ENCODE measurements at regions not wholly inside any gene's neighbourhood (a gene's known extent, or its start where the extent isn't known, plus 50 kb on each side); places are given as distances from the start of the nearest gene placed in this dataset.

- ATAC-seq (no peak), DNase-seq (no peak)
- TF ChIP-seq CTCF (IDR thresholded peaks at IDR 0.05), result no peak
- no peak overlapping the region for H3K4me3 ChIP-seq
- intact Hi-C loops (cut with DNase I, micrococcal nuclease), result no loop called here
- H3K4me1 ChIP-seq (ENCODE audit: low read depth), result no peaks in the 10 kb centered on the region
- no peaks in the 10 kb centered on the region for H3K9me3 ChIP-seq
- no peaks in the 10 kb centered on the region for H3K36me3 ChIP-seq (ENCODE audit: low read depth)
These were observed 483.8 kb downstream of the TFEC start for GRCh38 chr7:115546790-115547189.

- H3K4me1 ChIP-seq (ENCODE audit: low read depth), result no peaks in the 10 kb centered on the region
- DNase-seq, result no peak
- H3K9me3 ChIP-seq, result no peaks in the 10 kb centered on the region
- no peak overlapping the region for H3K4me3 ChIP-seq
- H3K36me3 ChIP-seq (ENCODE audit: low read depth), result no peaks in the 10 kb centered on the region
- ATAC-seq, result no peak
- TF ChIP-seq CTCF (IDR thresholded peaks at IDR 0.05), result no peak
- intact Hi-C loops (cut with DNase I, micrococcal nuclease), result no loop called here
These were observed 496.8 kb downstream of the TFEC start for GRCh38 chr7:115533785-115534184.

GRCh38 chr7:115526278-115526677 lies 504.3 kb downstream of the TFEC start:
- H3K4me3 ChIP-seq, result no peak overlapping the region
- intact Hi-C loops (cut with DNase I, micrococcal nuclease), result no loop called here
- no peaks in the 10 kb centered on the region for H3K9me3 ChIP-seq
- TF ChIP-seq CTCF (IDR thresholded peaks at IDR 0.05), result no peak
- DNase-seq (no peak), ATAC-seq (no peak)
- H3K36me3 ChIP-seq (ENCODE audit: low read depth), result no peaks in the 10 kb centered on the region
- no peaks in the 10 kb centered on the region for H3K4me1 ChIP-seq (ENCODE audit: low read depth)

GRCh38 chr7:115522174-115522573 lies 508.4 kb downstream of the TFEC start:
- ATAC-seq, result no peak
- H3K4me3 ChIP-seq, result no peak overlapping the region
- no peak for DNase-seq
- no peak for TF ChIP-seq CTCF (IDR thresholded peaks at IDR 0.05)
- intact Hi-C loops (cut with DNase I, micrococcal nuclease), result no loop called here
- H3K9me3 ChIP-seq, result no peaks in the 10 kb centered on the region
- no peaks in the 10 kb centered on the region for H3K4me1 ChIP-seq (ENCODE audit: low read depth)
- no peaks in the 10 kb centered on the region for H3K36me3 ChIP-seq (ENCODE audit: low read depth)

- Histone ChIP-seq H3K36me3 (ENCODE audit: low read depth) (no peaks in the 10 kb centered on the region), H3K9me3 (no peaks in the 10 kb centered on the region), H3K4me1 (ENCODE audit: low read depth) (no peaks in the 10 kb centered on the region), H3K4me3 (no peak overlapping the region)
- TF ChIP-seq CTCF (IDR thresholded peaks at IDR 0.05), result no peak
- intact Hi-C loops (cut with DNase I, micrococcal nuclease), result no loop called here
- ATAC-seq (no peak), DNase-seq (no peak)
These were observed 514.2 kb downstream of the TFEC start for GRCh38 chr7:115516341-115516740.

GRCh38 chr7:115511330-115511729 lies 519.2 kb downstream of the TFEC start:
- H3K4me3 ChIP-seq, result no peak overlapping the region
- H3K4me1 ChIP-seq (ENCODE audit: low read depth), result no peaks in the 10 kb centered on the region
- ATAC-seq (no peak), DNase-seq (no peak)
- H3K36me3 ChIP-seq (ENCODE audit: low read depth), result no peaks in the 10 kb centered on the region
- no peak for TF ChIP-seq CTCF (IDR thresholded peaks at IDR 0.05)
- intact Hi-C loops (cut with DNase I, micrococcal nuclease), result no loop called here
- no peaks in the 10 kb centered on the region for H3K9me3 ChIP-seq
